ENCODE measurements at regions not wholly inside any gene's neighbourhood (a gene's known extent, or its start where the extent isn't known, plus 50 kb on each side); places are given as distances from the start of the nearest gene placed in this dataset.

GRCh38 chr10:116792817-116793216 lies 50.5 kb upstream of the HSPA12A start:
- TF ChIP-seq CTCF (conservative IDR thresholded peaks at IDR 0.05; ENCODE audit: low read length): no peak
- no peak for DNase-seq (ENCODE audit: low read depth)
- no peak overlapping the region for H3K4me3 ChIP-seq (ENCODE audit: low read length)

- DNase-seq (ENCODE audit: low read depth): no peak
- no peak overlapping the region for H3K4me3 ChIP-seq (ENCODE audit: low read length)
- TF ChIP-seq CTCF (conservative IDR thresholded peaks at IDR 0.05; ENCODE audit: low read length): no peak
Observed at GRCh38 chr10:116796469-116796868, 52.8 kb upstream of the ENO4 start.

GRCh38 chr10:116796910-116797513 lies 52.3 kb upstream of the ENO4 start:
- peak; percentile 97 for TF ChIP-seq CTCF (conservative IDR thresholded peaks at IDR 0.05; ENCODE audit: low read length)
- H3K4me3 ChIP-seq (ENCODE audit: low read length): no peak overlapping the region
- DNase-seq (ENCODE audit: low read depth): peak; percentile 58

GRCh38 chr10:116798859-116799258 lies 50.4 kb upstream of the ENO4 start:
- no peak for TF ChIP-seq CTCF (conservative IDR thresholded peaks at IDR 0.05; ENCODE audit: low read length)
- DNase-seq (ENCODE audit: low read depth): no peak
- H3K4me3 ChIP-seq (ENCODE audit: low read length): no peak overlapping the region

Measured in AG10803 (cell line).